H1 (cell line): ENCODE measurements at regions not wholly inside any gene's neighbourhood (a gene's known extent, or its start where the extent isn't known, plus 50 kb on each side); places are given as distances from the start of the nearest gene placed in this dataset.

ENCODE experiments used
- CTCF ChIA-PET: fragments of 300-600 bp; sonication (Branson Sonifier 250); formaldehyde crosslinking; loops from one replicate; lab custom pipeline; 2021; ENCODE audit not compliant: partially characterized antibody; lab: Charles Lee
- POLR2A ChIA-PET: fragments of 300-600 bp; sonication (Branson Sonifier 250); formaldehyde crosslinking; loops from one replicate; lab custom pipeline; 2021; ENCODE audit warnings: inconsistent platforms; ENCODE audit not compliant: partially characterized antibody; lab: Charles Lee
- DNase-seq, 2 experiments: peaks; one replicate each; pipeline versions ENCODE4 v3.0.0 to v3.0.0-alpha.2; 2010 to 2022; ENCODE audit warnings: low spot score in 2 of 2, low read depth in 1 of 2, mixed read lengths in 1 of 2
- FAIRE-seq: peaks from 2 replicates; lab custom pipeline; 2011; peaks lifted over from hg19 to GRCh38; lab: Jason Lieb, UNC
- H2AFZ ChIP-seq: 2 replicates; pipeline ENCODE4 v1.8.1; 2012; ENCODE audit warnings: low read length, inconsistent platforms
- H2AK5ac ChIP-seq: 2 replicates; pipeline ENCODE4 v1.6.1; 2013; ENCODE audit warnings: low read depth, low read length
- H2BK120ac ChIP-seq: replicated peaks from 2 replicates; pipeline ENCODE3; 2013; ENCODE audit warnings: low read depth, low read length, inconsistent platforms
- H2BK12ac ChIP-seq: 2 replicates; pipeline ENCODE4 v1.6.1; 2013; ENCODE audit warnings: low read depth, low read length
- H2BK15ac ChIP-seq: 2 replicates; pipeline ENCODE4 v1.6.1; 2013; ENCODE audit warnings: low read length
- H2BK20ac ChIP-seq: 2 replicates; pipeline ENCODE4 v1.6.1; 2013; ENCODE audit warnings: low read length
- H2BK5ac ChIP-seq: 2 replicates; pipeline ENCODE4 v1.6.1; 2013; ENCODE audit warnings: low read depth, low read length
- H3K14ac ChIP-seq: 2 replicates; pipeline ENCODE4 v1.6.1; 2013; ENCODE audit warnings: inconsistent platforms; ENCODE audit not compliant: insufficient read length
- H3K18ac ChIP-seq: 2 replicates; pipeline ENCODE4 v1.6.1; 2013; ENCODE audit warnings: low read length; ENCODE audit errors: extremely low read depth
- H3K23ac ChIP-seq: 2 replicates; pipeline ENCODE4 v1.6.1; 2013; ENCODE audit warnings: inconsistent platforms; ENCODE audit not compliant: insufficient read length
- H3K23me2 ChIP-seq: 2 replicates; pipeline ENCODE4 v1.6.1; 2013; ENCODE audit warnings: low read depth, low read length
- H3K27ac ChIP-seq: 2 replicates; pipeline ENCODE4 v1.6.1; 2011; ENCODE audit warnings: low read depth, low read length, inconsistent platforms
- H3K27me3 ChIP-seq, 4 experiments: replicated peaks in 1 of 4; 1 replicate in 1 of 4; 2 replicates in 3 of 4; pipeline versions ENCODE4 v1.6.1 to v1.8.1; 2011 to 2013; ENCODE audit warnings: low read length in 3 of 4, mild to moderate bottlenecking in 3 of 4, inconsistent platforms in 2 of 4, mixed read lengths in 2 of 4, moderate library complexity in 1 of 4; ENCODE audit not compliant: control insufficient read depth in 3 of 4, insufficient read depth in 3 of 4; ENCODE audit errors: extremely low read depth in 1 of 4
- H3K36me3 ChIP-seq, 4 experiments: 2 replicates each; pipeline versions ENCODE4 v1.6.1 to v1.8.1; 2011 to 2013; ENCODE audit warnings: mild to moderate bottlenecking in 4 of 4, low read length in 3 of 4, moderate library complexity in 2 of 4, control low read depth in 1 of 4, inconsistent platforms in 1 of 4; ENCODE audit not compliant: insufficient read depth in 4 of 4, control insufficient read depth in 2 of 4
- H3K4ac ChIP-seq: replicated peaks from 2 replicates; pipeline ENCODE3; 2013; ENCODE audit warnings: low read length, low read depth, mixed read lengths, inconsistent platforms; ENCODE audit not compliant: insufficient read length
- H3K4me1 ChIP-seq, 4 experiments: replicated peaks in 1 of 4; 1 replicate in 1 of 4; 2 replicates in 3 of 4; pipeline versions ENCODE4 v1.6.1 to v1.8.1; 2011 to 2013; ENCODE audit warnings: low read length in 3 of 4, inconsistent platforms in 2 of 4, mixed read lengths in 1 of 4; ENCODE audit not compliant: insufficient read depth in 4 of 4, control insufficient read depth in 3 of 4
- H3K4me2 ChIP-seq, 2 experiments: 2 replicates each; pipeline versions ENCODE4 v1.6.1 to v1.8.1; 2011 to 2013; ENCODE audit warnings: low read depth in 2 of 2, low read length in 2 of 2, control low read depth in 1 of 2, inconsistent platforms in 1 of 2, mild to moderate bottlenecking in 1 of 2; ENCODE audit not compliant: insufficient read depth in 1 of 2
- H3K4me3 ChIP-seq, 4 experiments: fragments of 200-600, 300-600 bp in 1 of 4; sonication (generic), shearing (Covaris generic), sonication (Bioruptor Twin) in 1 of 4; 2 replicates each; pipeline versions ENCODE4 v1.5.1 to v1.8.1; 2011 to 2016; ENCODE audit warnings: low read length in 4 of 4, low read depth in 3 of 4, control low read depth in 2 of 4, inconsistent platforms in 2 of 4, mild to moderate bottlenecking in 2 of 4, mixed read lengths in 1 of 4, moderate library complexity in 1 of 4; ENCODE audit not compliant: insufficient read depth in 2 of 4; ENCODE audit errors: extremely low read depth in 1 of 4
- H3K56ac ChIP-seq: replicated peaks from 2 replicates; pipeline ENCODE3; 2013; ENCODE audit warnings: low read depth, mild to moderate bottlenecking, mixed read lengths, low read length, inconsistent platforms; ENCODE audit not compliant: insufficient read length
- H3K79me1 ChIP-seq: 2 replicates; pipeline ENCODE4 v1.6.1; 2013; ENCODE audit warnings: low read depth, low read length, control low read depth
- H3K79me2 ChIP-seq, 2 experiments: 2 replicates each; pipeline versions ENCODE4 v1.6.1 to v1.8.1; 2012 to 2013; ENCODE audit warnings: low read length in 2 of 2, mild to moderate bottlenecking in 2 of 2, inconsistent platforms in 1 of 2; ENCODE audit not compliant: insufficient read depth in 2 of 2, control insufficient read depth in 1 of 2
- H3K9ac ChIP-seq, 4 experiments: replicated peaks in 1 of 4; 1 replicate in 1 of 4; 2 replicates in 3 of 4; pipeline versions ENCODE4 v1.6.1 to v1.8.1; 2011 to 2013; ENCODE audit warnings: low read depth in 3 of 4, low read length in 3 of 4, control low read depth in 2 of 4, mild to moderate bottlenecking in 2 of 4, moderate library complexity in 2 of 4, inconsistent platforms in 1 of 4; ENCODE audit errors: extremely low read depth in 1 of 4
- H3K9me3 ChIP-seq, 2 experiments: 2 replicates each; pipeline versions ENCODE4 v1.6.1 to v1.8.1; 2012 to 2013; ENCODE audit warnings: mild to moderate bottlenecking in 2 of 2, moderate library complexity in 2 of 2, control low read depth in 1 of 2, inconsistent platforms in 1 of 2, low read depth in 1 of 2, low read length in 1 of 2, mixed read lengths in 1 of 2; ENCODE audit not compliant: insufficient read depth in 2 of 2
- H4K20me1 ChIP-seq, 2 experiments: replicated peaks in 1 of 2; 2 replicates each; pipeline versions ENCODE3 to v1.8.1; 2011 to 2013; ENCODE audit warnings: inconsistent platforms in 2 of 2, low read length in 2 of 2, mild to moderate bottlenecking in 1 of 2; ENCODE audit not compliant: insufficient read depth in 2 of 2, control insufficient read depth in 1 of 2
- H4K5ac ChIP-seq: 2 replicates; pipeline ENCODE4 v1.6.1; 2013; ENCODE audit warnings: low read length, low read depth, mixed read lengths, inconsistent platforms; ENCODE audit not compliant: insufficient read length
- H4K8ac ChIP-seq: 2 replicates; pipeline ENCODE4 v1.8.0; 2013; ENCODE audit warnings: mild to moderate bottlenecking, moderate library complexity, low read length, inconsistent platforms; ENCODE audit not compliant: insufficient read depth; ENCODE audit errors: extremely low read depth
- H4K91ac ChIP-seq: replicated peaks from 2 replicates; pipeline ENCODE3; 2013; ENCODE audit warnings: low read length, mixed read lengths, inconsistent platforms; ENCODE audit not compliant: insufficient read length
- TEAD4 ChIP-seq: IDR thresholded peaks from 2 replicates; pipeline ENCODE4 v1.6.1; 2012; ENCODE audit warnings: low read depth, low read length, inconsistent platforms, mixed read lengths
- YY1 ChIP-seq: IDR thresholded peaks from 2 replicates; pipeline ENCODE4 v1.6.1; 2011; ENCODE audit warnings: low read depth, mild to moderate bottlenecking, low read length
- WGBS, 2 experiments: shearing (Covaris generic) in 1 of 2; methylation state at CpG; one replicate each; pipeline versions ENCODE4 v1.1.6 to v1.1.7; 2013 to 2015; ENCODE audit warnings: low lambda C conversion rate in 2 of 2, mixed read lengths in 2 of 2, inconsistent platforms in 1 of 2, low coverage in 1 of 2, missing lambda C conversion rate in 1 of 2; ENCODE audit not compliant: insufficient replicate concordance in 2 of 2, insufficient coverage in 1 of 2, insufficient read length in 1 of 2; ENCODE audit errors: extremely low coverage in 1 of 2, missing lambda C conversion rate in 1 of 2; 5-methylcytosine and 5-hydroxymethylcytosine counted together
- TF ChIP-seq, protein P1 (sequence below): IDR thresholded peaks from 2 replicates; pipeline ENCODE4 v1.6.1; 2011; ENCODE audit warnings: low read depth, mild to moderate bottlenecking, low read length; ENCODE audit not compliant: insufficient read depth
- TF ChIP-seq, protein P2 (sequence below), 3 experiments: IDR thresholded peaks; 1 replicate in 2 of 3; 2 replicates in 1 of 3; pipeline versions ENCODE4 v1.5.1 to v1.6.1; 2011; ENCODE audit warnings: low read length in 3 of 3, mild to moderate bottlenecking in 3 of 3, inconsistent platforms in 2 of 3, low read depth in 1 of 3, moderate library complexity in 1 of 3; ENCODE audit not compliant: insufficient read depth in 1 of 3; ENCODE audit errors: control extremely low read depth in 1 of 3

DNA sequence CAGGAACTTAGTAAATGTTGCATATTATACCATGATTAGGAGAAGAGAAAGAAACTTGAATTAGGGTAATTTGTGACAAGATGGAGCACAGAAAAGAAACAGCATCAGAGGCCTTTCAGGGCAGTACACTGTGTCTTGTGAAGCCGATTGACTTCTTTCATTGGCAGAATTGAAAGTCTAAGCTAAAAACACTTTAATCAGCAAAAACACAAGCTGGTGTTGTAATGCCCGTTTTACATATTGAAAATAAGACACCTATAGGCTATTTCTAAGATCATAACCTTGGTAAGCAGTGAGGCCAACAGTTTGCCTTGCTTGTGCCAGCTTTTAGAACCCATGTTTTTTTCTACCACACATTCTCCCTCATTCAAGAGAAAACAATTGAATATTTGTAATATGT is 1378.1 kb upstream of the NXPH2 start:
- ChIA-PET CTCF (no interaction called here), POLR2A (no interaction called here)
- Histone ChIP-seq H3K4me2 (no peak overlapping the region), H2BK12ac (no peak overlapping the region), H3K4me3 (no peak overlapping the region), H3K36me3 (no peaks in the 10 kb centered on the region), H2BK5ac (no peak overlapping the region), H3K56ac (no peak overlapping the region), H3K27ac (no peak overlapping the region), H3K14ac (no peak overlapping the region), H3K4me1 (no peaks in the 10 kb centered on the region), H3K18ac (no peak overlapping the region), H4K91ac (no peak overlapping the region), H3K9me3 (0 out of 4 replicates have a peak, but pooled peaks cover 0 to 4% of the 10 kb centered on the region in 2 experiments), H3K79me2 (no peaks in the 10 kb centered on the region), H2BK20ac (no peak overlapping the region), H2BK15ac (no peak overlapping the region), H4K20me1 (no peaks in the 10 kb centered on the region), H3K23me2 (no peaks in the 10 kb centered on the region), H3K4ac (no peak overlapping the region), H3K23ac (no peak overlapping the region), H4K8ac (no peak overlapping the region), H3K9ac (no peak overlapping the region), H4K5ac (no peak overlapping the region), H3K27me3 (no peaks in the 10 kb centered on the region), H2AFZ (no peak overlapping the region), H2BK120ac (no peak overlapping the region), H3K79me1 (no peaks in the 10 kb centered on the region), H2AK5ac (no peak overlapping the region)
- no peak for FAIRE-seq
- DNase-seq, result no peak
- 82% methylated on average over 2 of the region's 2 CpGs; no CpG with 5 or more reads in 1 of the 2 experiments for WGBS, 2 experiments
- TF ChIP-seq TEAD4 (no peak), YY1 (no peak)
- TF ChIP-seq, protein P1, sequence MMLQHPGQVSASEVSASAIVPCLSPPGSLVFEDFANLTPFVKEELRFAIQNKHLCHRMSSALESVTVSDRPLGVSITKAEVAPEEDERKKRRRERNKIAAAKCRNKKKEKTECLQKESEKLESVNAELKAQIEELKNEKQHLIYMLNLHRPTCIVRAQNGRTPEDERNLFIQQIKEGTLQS, result no peak
- TF ChIP-seq, protein P2, sequence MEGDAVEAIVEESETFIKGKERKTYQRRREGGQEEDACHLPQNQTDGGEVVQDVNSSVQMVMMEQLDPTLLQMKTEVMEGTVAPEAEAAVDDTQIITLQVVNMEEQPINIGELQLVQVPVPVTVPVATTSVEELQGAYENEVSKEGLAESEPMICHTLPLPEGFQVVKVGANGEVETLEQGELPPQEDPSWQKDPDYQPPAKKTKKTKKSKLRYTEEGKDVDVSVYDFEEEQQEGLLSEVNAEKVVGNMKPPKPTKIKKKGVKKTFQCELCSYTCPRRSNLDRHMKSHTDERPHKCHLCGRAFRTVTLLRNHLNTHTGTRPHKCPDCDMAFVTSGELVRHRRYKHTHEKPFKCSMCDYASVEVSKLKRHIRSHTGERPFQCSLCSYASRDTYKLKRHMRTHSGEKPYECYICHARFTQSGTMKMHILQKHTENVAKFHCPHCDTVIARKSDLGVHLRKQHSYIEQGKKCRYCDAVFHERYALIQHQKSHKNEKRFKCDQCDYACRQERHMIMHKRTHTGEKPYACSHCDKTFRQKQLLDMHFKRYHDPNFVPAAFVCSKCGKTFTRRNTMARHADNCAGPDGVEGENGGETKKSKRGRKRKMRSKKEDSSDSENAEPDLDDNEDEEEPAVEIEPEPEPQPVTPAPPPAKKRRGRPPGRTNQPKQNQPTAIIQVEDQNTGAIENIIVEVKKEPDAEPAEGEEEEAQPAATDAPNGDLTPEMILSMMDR (IDR thresholded peaks at IDR 0.05; ENCODE audit: control extremely low read depth in 1 of 3, insufficient read depth in 1 of 3, low read depth in 1 of 3, low read length in 3 of 3), result no peak
